Vagina (tissue), 2 donors: ENCODE measurements at regions not wholly inside any gene's neighbourhood (a gene's known extent, or its start where the extent isn't known, plus 50 kb on each side); places are given as distances from the start of the nearest gene placed in this dataset.

Experiments used
- CTCF ChIP-seq, 3 experiments: fragments of 450-650 bp in 2 of 3; fragments of 200-600 bp in 1 of 3; sonication (generic) in 1 of 3; IDR thresholded peaks; one replicate each; pipeline ENCODE4 v1.5.1; 2017 to 2019; ENCODE audit warnings: antibody characterized with exemption in 3 of 3, mild to moderate bottlenecking in 2 of 3, moderate library complexity in 2 of 3
- POLR2A ChIP-seq, 2 donors: fragments of 450-650 bp; IDR thresholded peaks; one replicate each; pipeline ENCODE4 v1.6.1; 2017; ENCODE audit warnings: antibody characterized with exemption in 2 of 2, mild to moderate bottlenecking in 2 of 2, moderate library complexity in 2 of 2
- POLR2AphosphoS5 ChIP-seq, 2 donors: sonication (generic); formaldehyde crosslinking; IDR thresholded peaks; one replicate each; pipeline ENCODE4 v1.9.0; 2017; ENCODE audit warnings: antibody characterized with exemption in 2 of 2, mild to moderate bottlenecking in 2 of 2, low read depth in 1 of 2; ENCODE audit not compliant: insufficient read depth in 1 of 2

GRCh38 chr7:89908736-89909135, 245.5 kb upstream of the STEAP1 start:
- TF ChIP-seq CTCF (IDR thresholded peaks at IDR 0.05) (no peak), POLR2A (IDR thresholded peaks at IDR 0.05) (no peak), POLR2AphosphoS5 (IDR thresholded peaks at IDR 0.05; ENCODE audit: insufficient read depth in 1 of 2, low read depth in 1 of 2) (no peak)
